ENCODE measurements at regions not wholly inside any gene's neighbourhood (a gene's known extent, or its start where the extent isn't known, plus 50 kb on each side); places are given as distances from the start of the nearest gene placed in this dataset.

DNA sequence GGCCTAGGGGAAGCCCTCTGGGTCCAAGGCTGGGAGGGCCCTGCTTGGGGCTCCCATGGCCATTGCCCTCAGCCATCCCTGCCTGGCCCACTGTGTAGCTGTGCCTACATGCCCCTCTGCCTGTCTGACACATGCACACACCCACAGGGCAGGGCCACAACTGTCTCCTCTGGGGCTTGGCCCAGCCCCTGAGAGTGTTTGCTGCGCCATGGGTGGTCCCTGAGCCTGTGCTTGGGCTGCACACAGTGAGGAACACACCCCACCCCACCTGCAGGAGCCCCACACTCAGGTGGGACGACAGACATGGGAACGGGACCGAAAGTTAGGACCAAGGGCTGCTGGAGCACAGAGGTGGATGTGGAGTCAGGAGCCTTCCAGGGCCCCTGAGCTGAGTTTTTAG, 489.5 kb downstream of the TBC1D22A start:
- no peak for DNase-seq

DNA sequence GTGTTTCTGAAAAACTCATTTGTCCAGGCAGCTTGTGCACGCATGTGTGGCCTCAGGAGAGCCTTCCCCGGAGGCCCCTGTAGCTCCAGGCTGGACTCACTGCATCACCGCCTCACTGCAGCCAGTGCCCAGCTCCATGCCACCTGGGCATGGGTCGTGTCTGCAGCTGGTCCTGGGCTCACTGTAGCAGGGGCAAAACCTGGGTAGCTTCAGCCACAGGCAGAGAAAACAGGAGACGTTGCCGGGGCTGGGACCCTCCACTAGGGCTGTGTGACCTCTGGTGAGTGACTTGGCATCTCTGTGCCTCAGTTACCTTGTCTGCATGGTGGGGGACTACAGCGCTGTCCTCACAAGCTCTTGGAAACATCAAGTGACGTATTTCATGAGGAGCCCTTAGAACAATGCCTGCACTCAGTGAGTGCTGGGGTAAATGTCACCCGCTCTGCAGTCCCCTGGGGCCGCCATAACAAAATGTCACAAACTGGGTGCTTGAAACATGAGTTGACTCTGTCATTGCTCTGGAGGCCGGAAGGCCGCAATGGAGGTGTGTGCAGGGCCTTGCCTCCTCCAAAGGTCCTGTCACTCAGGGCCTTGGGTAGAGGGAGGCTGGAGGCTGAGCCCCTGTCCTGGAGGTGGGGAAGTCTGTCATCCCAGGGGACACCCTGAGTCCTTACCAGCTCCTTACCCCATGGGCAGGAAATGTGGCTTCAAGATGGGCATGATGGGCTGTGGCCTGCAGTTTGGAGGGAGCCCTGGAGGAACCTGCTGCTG, 488.7 kb downstream of the TBC1D22A start:
- DNase-seq: no peak

DNA sequence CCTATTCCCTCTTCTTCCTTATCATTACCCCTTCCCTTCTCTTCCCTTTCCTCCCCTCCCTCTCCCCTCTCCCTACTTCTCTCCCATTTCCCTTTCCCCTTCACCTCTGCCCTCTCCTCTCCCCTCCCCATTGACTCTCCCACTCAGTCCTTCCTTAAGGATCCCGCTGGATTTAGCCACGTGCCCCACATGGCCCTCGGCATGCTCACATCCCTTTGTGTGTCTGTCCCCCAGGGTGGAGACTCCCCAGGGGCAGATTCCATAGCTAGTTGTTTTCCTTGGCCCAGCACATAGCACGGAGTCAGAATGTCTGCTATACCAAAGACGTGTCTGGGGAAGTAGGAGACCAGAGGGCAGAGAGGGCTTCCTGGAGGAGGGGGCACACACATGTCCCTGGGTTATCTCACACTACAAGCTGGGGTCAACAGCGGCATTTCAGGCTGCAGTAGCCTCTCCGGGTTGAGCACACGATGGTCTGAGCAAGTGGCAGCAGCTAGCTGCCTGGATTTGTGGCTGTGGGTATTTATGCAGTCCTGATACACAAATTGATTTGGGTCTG, 487.0 kb downstream of the TBC1D22A start:
- no peak for DNase-seq

DNA sequence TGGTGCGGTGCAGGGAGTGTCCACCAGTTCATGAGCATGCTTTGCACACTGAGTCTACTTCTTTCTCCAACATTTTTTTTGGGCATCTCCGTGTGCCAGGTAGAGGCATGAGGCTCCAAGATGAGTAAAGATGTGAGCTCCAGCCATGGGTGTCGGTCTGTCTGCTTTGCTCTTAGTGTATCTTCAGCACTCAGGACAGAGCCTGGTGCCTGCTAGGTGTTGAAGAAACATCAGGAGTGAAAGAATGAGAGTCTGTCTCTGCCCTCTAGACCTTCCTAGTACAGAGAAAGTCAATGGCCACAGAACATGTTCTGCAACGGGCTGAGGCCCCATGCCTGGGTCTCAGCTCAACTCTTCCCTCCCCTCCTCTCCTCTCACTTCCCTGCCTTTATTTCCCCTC, 486.5 kb downstream of the TBC1D22A start:
- DNase-seq: no peak

DNA sequence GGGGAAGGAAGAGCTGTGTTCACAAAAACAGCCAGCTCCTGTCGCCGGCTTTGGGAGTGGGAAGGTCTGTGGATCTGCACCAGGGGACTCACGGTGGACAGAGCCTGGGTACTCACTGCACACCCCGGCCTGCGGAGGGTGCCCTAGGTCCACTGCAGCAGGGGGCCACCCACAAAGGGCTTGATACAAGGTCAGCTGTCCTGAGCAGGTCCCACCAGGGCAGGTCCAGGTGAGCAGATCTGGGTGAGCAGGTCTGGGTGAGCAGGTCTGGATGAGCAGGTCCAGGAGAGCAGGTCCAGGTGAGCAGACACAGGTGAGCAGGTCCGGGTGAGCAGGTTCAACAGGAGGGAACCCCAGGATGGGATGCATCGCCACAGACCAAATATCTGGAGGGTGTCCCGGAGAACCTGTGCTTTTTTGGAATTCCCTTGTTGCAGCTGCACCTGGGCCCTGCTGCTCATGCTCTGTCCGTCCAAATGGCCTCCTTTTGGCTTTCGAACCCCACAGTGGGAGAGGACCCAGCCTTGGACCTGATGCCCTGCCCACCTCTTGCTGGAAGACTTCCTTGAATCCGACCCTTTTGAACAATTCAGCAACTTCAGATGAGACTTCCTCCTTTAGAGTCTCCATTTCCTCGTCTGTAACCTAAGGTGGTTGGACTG, 485.3 kb downstream of the TBC1D22A start:
- DNase-seq: no peak

DNA sequence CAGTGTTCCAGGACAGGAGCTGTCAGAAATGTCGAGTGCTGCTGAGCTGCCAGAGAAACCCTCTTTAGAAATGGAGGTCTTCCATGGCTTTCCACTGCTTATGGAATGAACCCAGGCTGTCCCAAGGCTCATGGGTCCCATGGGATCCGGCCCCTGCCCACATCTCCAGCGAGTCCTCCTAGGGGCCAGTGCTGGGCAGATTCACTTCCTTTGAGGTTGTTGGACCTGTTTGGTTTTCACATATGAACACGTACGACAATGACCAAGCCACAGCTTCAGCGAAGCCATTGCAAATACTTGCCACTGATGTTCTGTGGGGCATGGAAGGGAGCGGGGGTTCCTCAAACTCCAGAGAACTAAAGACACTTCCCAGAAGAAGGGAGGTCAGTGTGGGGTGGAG, 483.3 kb downstream of the TBC1D22A start:
- DNase-seq: no peak

DNA sequence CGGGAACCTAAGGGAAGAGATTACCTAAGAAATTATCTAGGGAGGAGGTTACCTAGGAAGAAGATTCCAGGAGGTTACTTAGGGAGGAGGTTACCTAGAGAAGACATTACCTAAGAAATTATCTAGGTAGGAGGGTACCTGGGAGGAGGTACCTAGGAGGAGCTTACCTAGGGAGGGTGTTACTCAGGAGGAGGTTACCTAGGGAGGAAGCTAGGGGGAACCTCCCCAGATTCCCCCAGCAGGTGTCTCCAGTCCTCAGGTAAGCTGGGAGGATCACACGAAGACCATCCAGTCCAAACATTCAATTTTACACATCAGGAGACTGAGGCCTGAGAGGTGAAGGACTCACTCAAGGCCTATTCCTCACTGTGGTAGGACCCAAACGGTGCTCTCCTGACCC, 482.8 kb downstream of the TBC1D22A start:
- DNase-seq: no peak

DNA sequence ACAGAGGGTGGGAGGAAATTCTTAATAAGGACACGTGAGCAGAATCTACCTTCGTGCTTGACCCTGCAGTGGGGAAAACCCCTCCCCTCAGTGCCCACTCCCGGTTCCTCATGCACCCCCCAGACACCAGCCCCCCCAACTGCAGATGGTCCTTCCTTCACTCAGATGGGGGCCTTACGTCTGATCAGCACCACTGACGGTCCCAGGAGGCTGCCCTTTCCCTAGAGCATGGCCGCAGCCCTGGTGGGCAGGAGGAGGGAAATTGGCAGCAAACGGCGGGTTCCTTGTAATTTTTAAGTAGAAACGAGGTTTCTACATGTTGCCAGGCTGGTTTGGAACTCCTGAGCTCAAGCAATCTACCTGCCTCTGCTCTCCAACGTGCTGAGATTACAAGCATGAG, 477.7 kb downstream of the TBC1D22A start:
- no peak for DNase-seq

DNA sequence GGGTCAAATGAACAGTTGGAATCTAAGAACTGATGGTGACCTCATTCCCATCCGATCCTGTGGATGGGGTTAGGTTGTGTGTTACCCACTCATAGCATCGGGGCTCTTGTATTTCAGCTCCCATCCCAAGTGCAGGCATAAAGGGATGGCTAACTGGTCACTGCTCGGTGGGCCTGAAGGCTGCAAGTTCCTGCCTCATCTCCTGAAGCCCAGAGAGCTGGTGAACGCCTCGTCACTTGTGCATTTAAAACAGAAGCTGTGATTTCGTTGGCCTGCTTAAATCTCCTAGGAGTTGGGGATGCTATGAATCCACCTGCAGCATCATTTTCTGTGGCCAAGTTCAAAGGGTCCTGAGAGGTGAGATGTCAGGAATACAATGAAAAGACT, 477.0 kb downstream of the TBC1D22A start:
- DNase-seq: no peak

DNA sequence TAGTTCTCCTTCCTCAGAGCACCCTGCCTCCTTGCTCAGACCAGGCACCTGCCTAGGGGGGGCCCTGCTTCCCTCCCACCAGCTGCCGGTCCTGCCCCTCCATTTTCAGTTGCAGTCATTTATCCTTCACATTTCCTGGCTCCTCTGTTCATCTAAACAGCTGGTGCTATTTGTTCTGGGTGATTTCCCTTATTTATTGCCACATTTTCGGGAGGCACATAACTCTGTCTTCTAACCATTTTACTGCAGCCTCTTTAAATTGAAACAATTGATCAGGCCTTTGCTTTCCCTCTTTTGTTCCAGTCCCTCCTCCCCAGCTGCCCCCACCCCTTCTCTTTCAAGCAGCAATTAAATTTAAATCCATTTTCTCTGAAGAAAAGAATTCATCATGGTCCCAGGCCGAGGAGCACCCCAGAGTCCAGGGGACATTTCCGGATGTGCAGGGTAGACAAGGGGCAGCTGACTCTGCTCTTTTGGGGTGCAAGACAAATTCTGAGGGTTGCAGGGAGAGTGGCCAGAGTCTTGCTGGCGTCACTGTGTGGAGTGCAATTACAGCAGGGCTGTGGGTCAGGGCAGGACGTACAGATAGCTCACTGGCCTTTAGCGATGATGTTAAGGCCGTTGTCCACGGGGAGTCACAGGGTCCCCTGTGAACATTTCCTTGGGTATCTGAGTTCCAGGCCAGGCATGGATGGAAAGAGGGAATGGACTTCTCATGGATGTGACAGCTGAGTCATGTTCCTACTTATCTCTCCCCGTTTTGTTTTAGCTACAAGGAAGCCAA, 476.4 kb downstream of the TBC1D22A start:
- no peak for DNase-seq

DNA sequence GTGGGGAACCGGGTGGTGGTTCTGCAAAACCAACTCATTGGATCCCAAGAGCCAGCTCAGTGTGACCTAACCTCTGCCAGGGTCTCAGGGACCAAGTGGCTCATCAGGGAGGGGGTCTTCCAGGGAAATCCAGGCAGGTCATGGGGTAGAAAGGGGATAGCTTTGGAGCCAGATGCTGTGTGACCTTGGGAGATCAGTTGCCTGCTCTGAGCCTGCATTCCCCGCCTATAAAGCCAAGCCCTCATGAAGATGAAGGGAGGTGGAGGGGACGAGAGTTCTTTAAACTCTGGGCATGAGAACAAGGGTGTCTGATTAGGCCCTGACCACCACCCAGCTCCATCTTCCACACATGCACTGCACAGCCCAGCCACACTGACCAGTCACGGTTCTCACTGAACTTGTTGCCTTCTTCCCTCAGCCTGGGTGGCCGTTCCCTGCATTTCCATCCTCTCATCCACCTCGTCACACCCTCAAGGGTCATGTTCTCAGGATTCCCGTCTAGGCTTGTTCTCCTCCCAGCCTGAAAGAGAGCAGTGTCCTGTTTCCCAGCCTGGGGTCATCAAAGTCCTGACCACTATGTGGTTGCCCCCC, 475.5 kb downstream of the TBC1D22A start:
- no peak for DNase-seq

DNA sequence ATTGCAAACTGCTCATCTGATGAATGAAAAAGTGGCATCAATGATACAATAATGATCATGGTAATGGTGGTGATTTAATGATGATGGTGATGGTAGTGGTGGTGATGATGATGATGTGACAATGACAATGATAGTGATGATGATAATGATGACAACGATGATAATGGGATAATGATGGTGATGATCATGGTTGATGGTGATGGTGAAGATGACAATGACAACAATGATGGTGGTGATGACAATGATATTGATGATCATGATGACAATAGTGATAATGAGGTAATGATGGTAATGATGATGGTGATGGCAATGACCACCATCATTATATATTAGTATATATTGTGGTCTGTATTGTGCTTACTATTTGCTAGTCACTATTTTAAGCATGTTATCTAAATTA, 474.3 kb downstream of the TBC1D22A start:
- DNase-seq: no peak

DNA sequence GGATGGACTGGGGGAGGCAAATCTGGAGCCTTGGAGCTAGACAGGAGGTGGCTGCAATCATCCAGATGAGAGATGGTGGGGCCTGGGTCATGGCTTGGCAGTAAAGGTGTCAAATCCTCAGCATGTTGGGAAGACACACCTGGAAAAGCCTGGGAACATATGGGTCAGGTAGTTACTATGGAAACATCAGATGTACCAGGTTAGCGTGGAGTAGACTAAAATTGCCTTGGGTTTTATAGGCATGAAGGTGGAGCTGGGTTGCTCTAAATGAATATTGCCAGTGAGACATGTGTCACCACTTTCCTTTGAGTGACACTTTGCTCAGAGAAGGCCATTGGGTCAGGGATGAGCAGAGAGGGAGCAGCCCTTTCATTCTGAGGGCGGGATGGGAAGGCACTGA, 473.7 kb downstream of the TBC1D22A start:
- no peak for DNase-seq

DNA sequence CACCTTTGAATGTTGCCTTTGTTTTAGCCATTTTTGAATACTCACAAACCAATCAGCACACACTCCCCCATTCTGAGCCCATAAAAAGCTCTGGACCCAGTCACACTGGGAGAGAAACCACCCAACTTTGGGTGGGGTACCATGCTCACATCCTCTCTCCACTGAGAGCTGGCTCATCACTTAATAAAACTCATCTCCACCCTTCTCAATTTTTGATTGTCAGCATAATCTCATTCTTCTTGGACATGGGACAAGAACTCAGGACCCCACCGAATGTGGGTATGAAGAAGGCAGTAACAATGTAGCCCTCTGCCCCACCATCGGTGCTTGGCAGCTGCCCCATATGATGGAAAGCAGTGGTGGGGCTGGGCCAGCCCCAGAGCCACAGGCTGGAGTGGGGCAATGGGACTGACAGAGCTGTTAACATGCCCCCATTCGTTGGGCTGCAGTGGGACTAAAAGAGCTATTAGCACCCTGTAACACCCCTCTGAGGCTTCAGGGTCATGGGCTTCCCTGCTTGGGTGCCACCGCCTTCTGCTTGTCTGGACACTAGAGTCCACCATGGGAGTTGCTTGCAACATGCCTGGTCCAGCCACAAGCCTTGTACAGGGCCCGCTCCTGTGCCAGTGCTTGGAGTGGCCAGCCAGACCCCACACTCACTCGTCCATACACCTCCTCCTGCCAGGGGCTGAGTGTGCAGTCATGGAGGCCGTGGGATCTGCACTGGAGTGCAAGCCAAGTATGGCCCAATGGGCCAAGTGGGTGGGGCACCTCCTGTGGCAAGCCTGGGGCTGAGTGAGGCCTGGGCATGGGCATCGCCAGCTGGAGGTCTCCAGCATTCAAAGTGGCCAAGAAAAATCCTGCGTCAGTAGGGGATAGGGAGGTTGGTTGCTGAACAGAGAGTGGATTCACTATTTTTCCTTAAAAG, 471.1 kb downstream of the TBC1D22A start:
- no peak for DNase-seq

DNA sequence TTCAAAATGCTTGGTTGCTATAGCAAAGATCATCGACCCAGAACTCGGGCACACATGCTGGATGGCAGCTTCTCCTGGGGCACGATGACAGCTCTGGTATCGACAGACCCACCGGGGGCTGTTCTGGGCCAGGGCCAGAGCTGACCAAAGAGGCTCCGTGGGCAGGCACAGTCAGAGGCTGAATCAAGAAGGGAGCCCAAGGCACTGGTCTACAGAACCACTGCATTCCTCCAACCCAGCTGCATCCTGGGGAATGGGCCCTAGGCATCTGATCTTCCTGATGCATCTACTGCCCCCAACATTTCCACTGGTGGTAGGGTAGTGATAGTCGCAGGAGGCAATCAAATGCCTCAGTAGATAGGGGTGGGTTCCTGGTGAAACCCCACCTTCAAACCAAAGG, 470.3 kb downstream of the TBC1D22A start:
- no peak for DNase-seq

DNA sequence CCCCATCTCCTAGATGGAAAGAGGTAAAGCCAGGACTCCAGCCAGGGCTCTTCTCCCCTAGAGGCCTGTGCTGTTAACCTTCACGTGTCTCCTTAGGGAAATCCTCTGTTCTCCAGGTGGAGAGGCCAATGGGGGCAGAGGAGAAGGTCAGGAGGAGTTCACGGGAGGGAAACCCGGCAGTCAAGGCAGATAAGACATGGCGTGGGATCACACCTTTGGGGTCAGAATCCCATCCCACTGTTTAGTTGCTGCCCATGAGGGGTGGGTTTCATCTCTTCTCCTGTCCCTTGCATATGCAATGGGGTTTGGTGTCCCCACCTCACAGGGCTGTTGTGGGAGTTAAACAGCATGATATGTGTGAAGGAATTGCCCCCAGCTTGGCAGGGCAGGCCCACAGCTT, 469.7 kb downstream of the TBC1D22A start:
- DNase-seq: no peak

DNA sequence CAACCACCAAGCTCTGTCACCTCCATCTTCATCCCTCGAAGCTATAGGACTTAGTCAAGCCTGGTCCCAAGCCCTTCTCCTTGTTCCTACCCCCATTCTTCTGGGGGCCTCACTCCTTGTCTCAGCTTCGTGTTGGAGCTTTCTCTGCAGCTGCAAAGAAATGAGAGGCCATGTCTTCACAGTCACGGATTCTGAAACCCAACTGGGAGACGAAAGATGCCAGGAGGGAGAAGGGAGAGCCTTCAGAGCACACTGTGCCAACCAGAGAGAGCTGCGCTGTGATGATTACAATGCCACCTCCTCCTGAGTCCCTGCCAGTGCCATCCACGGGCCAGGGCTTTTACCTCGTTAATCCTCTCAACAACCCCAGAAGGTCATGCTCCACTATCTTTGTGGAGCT, 469.3 kb downstream of the TBC1D22A start:
- no peak for DNase-seq

DNA sequence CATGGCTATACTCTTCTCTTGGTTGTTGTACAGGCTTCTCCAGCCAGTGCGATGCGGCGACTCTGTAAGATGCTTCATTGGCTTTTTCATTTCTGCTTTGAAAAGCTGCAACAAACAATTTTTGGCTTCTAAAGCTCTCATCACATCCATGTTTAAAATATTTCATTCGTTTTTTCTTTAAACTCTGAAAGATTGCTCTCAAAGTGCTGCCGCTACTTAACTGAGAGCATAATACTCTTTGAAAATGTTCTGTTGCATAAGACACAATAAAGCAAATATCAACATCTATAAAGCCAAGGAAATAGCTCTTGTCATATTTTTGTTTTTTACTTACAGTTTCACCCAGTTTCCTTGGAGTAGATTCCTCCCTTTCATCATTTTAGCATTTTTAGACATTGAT, 468.3 kb downstream of the TBC1D22A start:
- DNase-seq: no peak

DNA sequence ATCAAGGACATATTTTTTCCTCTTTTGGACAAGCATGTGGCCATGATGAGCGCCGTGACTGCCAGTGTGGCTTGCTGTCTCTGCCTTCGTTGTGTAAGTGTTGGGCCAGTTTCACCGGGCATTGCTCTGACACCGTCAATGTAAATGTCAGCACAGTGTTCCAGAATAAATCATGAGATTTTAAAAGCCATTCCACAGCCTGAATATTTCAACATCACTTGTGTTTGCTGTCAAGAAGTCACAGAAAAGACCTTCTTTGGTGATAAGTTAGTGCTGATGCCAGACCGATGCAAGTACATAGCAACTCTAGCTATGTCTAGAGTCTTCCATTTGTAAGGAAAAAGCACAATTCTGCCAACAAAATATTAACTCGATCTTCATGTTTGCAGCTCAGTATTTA, 467.8 kb downstream of the TBC1D22A start:
- DNase-seq: no peak

DNA sequence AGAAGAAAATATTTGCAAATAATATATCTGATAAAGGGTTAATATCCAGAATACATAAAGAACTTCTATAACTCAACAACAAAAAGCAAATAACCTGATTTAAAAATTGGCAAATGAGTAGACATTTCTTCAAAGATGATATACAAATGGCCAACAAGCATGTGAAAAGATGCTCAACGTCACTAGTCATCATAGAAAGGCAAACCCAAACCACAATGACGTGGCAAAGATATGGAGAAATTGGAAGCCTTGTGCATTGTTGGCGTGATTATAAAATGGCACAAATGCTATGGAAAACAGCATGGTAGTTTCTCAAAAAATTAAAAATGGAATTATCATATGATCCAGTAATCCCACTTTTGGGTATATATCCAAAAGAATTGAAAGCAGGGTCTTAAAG, 466.3 kb downstream of the TBC1D22A start:
- DNase-seq: no peak

DNA sequence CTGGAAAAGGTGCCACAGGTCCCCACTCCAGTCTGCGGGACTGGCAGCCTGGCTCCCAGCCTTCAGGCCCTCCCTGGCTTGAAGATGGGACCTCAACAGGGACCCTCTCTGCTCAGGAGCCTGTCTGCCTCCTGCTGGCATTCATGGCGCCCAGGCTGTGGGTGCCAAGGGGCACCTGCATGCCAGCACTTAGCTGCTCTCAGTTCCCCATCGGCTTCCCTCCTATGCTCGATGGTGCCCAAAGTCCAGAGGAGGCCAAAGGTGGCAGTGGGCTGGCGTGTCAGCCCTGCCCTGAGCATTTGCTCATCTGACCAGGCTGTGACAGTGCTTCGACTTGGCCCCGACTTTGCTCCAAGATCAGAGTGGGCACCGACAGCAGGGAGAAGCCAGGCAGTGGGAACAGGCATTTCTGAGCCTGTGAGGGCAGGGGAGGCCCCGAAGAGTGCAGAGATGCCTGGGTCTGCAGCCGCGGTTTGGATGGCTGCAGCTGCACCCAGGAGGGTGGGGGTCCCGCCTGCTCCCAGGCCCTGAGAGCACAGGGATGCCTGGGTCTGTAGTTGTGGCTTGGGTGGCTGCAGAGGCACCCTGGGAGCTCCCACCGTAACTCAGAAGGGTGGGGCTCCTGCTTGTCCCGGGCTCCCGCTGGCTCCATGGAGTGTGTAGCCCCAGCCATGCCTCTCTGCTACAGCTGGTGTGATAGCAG, 463.6 kb downstream of the TBC1D22A start:
- no peak for DNase-seq

All from EL (cell line).